ENCODE measurements at regions not wholly inside any gene's neighbourhood (a gene's known extent, or its start where the extent isn't known, plus 50 kb on each side); places are given as distances from the start of the nearest gene placed in this dataset.

DNA sequence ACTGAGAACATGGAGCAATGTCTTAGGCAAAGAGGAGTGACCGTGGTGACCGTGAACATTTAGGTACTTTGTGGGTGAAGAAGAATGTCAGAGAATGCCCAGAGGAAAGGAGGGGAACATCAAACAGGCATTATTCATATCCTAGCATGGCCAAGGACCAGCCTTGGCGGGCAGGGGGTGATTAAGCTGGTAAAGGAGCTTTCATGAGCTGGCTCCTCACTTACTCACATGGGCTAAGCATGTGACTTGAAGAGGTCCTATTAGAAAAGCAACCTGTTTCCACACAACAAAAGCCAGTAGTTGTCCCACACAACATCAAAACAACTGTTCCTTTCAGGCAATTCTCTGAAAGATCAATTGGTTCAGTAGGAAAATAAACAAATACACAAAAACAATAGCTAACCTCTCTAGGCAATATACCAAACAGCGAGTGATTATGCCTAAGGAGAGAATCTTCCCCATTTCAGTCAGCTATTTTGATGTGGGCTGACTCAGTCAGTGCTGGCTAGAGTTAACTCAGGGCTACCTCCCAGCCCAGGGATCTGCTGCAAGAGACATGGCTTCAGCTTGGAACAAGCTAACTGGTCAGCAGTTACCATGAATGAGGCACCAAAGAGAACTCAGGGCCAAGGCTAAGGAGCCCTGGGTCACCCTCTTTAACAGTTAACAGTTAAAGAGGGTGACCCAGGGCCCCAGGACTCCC is 283.5 kb downstream of the ARHGAP12 start:
- no peak for DNase-seq (ENCODE audit: low spot score)

- DNase-seq (ENCODE audit: low spot score): no peak
Measured at GRCh38 chr10:31642281-31642680, 286.4 kb downstream of the ARHGAP12 start.

GRCh38 chr10:31635415-31636065 is 293.1 kb downstream of the ARHGAP12 start:
- DNase-seq (ENCODE audit: low spot score): no peak

GRCh38 chr10:31635009-31635408 is 293.6 kb downstream of the ARHGAP12 start:
- no peak for DNase-seq (ENCODE audit: low spot score)

- peak; percentile 34 for DNase-seq (ENCODE audit: low spot score)
Measured at GRCh38 chr10:31630861-31631567, 297.6 kb downstream of the ARHGAP12 start.

GRCh38 chr10:31625566-31625965 is 303.1 kb downstream of the ARHGAP12 start:
- no peak for DNase-seq (ENCODE audit: low spot score)

GRCh38 chr10:31624611-31625010 is 304.0 kb downstream of the ARHGAP12 start:
- no peak for DNase-seq (ENCODE audit: low spot score)

- no peak for DNase-seq (ENCODE audit: low spot score)
Measured at GRCh38 chr10:31623947-31624346, 304.7 kb downstream of the ARHGAP12 start.

DNA sequence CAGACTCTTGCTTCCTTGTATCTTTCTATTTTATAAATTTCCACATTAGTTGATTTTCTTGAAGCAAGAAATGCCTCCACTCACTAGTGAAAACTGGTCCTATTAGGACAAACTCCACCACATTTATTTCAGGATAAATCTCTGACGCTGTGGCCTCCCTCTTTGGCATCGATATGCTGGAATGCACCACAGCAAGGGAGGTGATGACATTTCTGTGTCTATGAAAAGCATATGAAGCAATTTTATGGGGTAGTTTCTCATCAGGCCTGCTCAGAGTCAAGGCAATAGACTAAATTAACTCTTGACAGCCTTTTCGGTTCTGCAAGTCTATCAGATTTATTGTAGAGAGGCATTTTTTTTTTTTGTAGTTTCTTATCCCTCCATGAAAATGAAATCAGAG is 304.4 kb downstream of the ZEB1 start:
- peak; percentile 32 for DNase-seq (ENCODE audit: low spot score)

- no peak for DNase-seq (ENCODE audit: low spot score)
Measured at GRCh38 chr10:31622978-31623377, 304.0 kb downstream of the ZEB1 start.

DNA sequence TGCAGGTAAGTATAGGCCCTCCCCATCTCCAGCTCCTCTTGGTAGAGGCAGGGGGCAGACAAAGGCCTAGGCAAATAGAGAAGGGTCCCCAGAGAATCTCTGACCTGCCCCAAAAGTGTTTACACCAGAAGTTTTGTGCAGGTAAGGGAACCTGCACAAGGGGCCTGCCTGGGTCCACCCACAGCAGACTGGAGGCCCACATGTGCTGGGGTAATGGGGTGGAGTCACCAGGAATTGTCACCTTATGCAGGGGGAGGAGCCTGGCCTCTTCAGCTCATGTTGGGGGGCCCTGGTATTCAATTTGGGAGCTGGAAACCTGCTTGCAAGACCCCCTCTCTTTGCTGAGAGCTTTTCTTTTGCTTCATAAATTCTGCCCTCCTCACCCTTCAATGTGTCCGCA is 302.7 kb downstream of the ZEB1 start:
- DNase-seq (ENCODE audit: low spot score): no peak

DNA sequence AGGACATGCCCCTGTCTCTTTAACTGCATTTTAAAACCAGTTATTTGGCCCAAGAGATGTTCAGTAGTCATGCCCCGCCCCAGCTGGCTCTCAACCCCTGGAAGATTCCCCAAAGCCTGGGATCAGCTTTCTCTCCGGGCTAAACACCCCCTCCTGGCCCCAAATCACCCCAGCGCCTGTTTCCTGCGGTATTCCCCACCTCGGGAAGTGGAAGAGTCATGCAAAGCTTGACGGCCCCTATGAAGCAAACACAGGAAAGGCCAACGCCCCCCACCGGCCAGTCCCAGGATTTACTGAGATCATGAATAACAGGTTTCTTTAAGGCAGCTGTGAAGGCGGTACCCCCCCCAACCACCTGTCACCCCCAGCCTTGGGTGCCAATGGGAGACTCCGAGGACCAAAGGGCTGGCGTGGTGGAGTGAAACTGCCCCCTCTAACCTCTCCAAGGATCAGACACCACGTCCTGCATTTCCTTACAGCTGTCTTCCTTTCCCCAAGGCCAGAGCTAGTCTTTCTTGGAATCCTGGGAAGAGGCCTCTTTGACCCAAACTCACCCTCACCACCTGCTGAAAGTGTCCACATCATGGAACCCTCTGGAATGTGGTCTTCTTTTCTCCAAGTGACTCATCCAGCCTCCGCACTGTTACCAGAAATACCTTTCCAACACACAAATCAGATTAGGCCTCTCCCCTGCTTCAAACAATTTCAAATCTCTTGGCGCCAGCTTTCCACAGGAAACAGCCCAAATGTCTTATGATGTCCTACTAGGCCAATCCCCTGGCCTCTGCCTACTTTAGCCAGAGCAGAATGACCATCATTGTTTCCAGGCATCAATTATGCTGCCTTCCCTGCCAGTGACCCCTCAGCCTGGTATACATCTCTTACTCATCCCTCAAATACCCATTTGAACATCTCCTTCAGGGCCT is 301.5 kb downstream of the ZEB1 start:
- DNase-seq (ENCODE audit: low spot score): peak; percentile 30

GRCh38 chr10:31619531-31620061 is 300.6 kb downstream of the ZEB1 start:
- DNase-seq (ENCODE audit: low spot score): no peak

- DNase-seq (ENCODE audit: low spot score): no peak
Measured at GRCh38 chr10:31618541-31619291, 299.7 kb downstream of the ZEB1 start.

DNA sequence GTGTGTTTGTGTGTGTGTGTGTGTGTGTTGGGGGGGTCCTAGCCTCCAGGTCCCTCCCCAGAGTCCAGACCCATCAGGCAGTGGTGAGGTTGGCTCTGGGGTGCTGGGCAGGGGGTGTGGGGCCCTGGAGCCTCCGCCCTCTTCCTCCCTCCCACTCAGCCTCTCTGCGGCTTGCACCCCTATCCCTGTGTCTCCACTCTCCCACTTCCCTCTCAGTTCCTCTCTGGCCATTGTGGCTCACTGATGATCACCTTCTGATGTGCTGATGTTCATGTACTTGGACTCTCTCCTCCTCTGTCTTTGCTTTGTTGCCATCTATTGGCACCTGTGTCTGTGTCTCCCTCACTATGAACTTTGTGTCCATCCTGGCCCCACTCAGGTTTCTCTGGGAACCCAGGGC is 298.7 kb downstream of the ZEB1 start:
- no peak for DNase-seq (ENCODE audit: low spot score)

GRCh38 chr10:31617133-31617532 is 298.1 kb downstream of the ZEB1 start:
- DNase-seq (ENCODE audit: low spot score): no peak

GRCh38 chr10:31615129-31615528 is 296.1 kb downstream of the ZEB1 start:
- DNase-seq (ENCODE audit: low spot score): no peak

- no peak for DNase-seq (ENCODE audit: low spot score)
Measured at GRCh38 chr10:31614611-31615010, 295.6 kb downstream of the ZEB1 start.

GRCh38 chr10:31612082-31612481 is 293.1 kb downstream of the ZEB1 start:
- DNase-seq (ENCODE audit: low spot score): no peak

GRCh38 chr10:31611161-31611560 is 292.1 kb downstream of the ZEB1 start:
- no peak for DNase-seq (ENCODE audit: low spot score)

- no peak for DNase-seq (ENCODE audit: low spot score)
Measured at GRCh38 chr10:31607481-31607880, 288.5 kb downstream of the ZEB1 start.
